GM12878 (cell line): ENCODE measurements at regions not wholly inside any gene's neighbourhood (a gene's known extent, or its start where the extent isn't known, plus 50 kb on each side); places are given as distances from the start of the nearest gene placed in this dataset.

Source experiments
- ATAC-seq: fragments of 200-7000 bp; cut with Tn5 transposase; 3 replicates; pipeline ENCODE4 v1.9.1; 2020; ENCODE audit warnings: mild to moderate bottlenecking, moderate library complexity
- BruUV-seq: library from RNA; stranded (reverse); fragments of 400-500 nt; replicated peaks from 2 replicates; lab custom pipeline; 2021; lab: Mats Ljungman, UMichigan
- CTCF ChIA-PET: fragments of 300-600 bp; sonication (Branson Sonifier 250); formaldehyde crosslinking; extraction: SDS; loops from one replicate; lab custom pipeline; 2021; ENCODE audit warnings: inconsistent platforms; lab: Yijun Ruan, JAX
- POLR2A ChIA-PET: fragments of 350-600 bp; formaldehyde crosslinking; extraction: SDS; loops from one replicate; lab custom pipeline; 2021; ENCODE audit warnings: inconsistent platforms; lab: Charles Lee
- RAD21 ChIA-PET: fragments of 300-600 bp; sonication (Branson Sonifier 250); formaldehyde crosslinking; loops from one replicate; lab custom pipeline; 2023; ENCODE audit warnings: antibody characterized with exemption; ENCODE audit not compliant: unreplicated experiment; lab: Charles Lee
- SMC1A ChIA-PET: fragments of 300-600 bp; sonication (Branson Sonifier 250); formaldehyde crosslinking; loops from one replicate; lab custom pipeline; 2023; ENCODE audit not compliant: unreplicated experiment, uncharacterized antibody; lab: Charles Lee
- DNase-seq: peaks from one replicate; pipeline ENCODE4 v3.0.0-alpha.2; 2011; ENCODE audit warnings: low read depth, low spot score
- FAIRE-seq: peaks from 3 replicates; lab custom pipeline; 2011; peaks lifted over from hg19 to GRCh38; lab: Jason Lieb, UNC
- H2AFZ ChIP-seq: 2 replicates; pipeline ENCODE4 v1.6.0; 2011; ENCODE audit warnings: low read depth, low read length, control low read depth; ENCODE audit not compliant: control insufficient read depth
- H3K27ac ChIP-seq: 2 replicates; pipeline ENCODE4 v1.5.1; 2011; ENCODE audit warnings: control low read depth; ENCODE audit not compliant: control insufficient read depth, insufficient read depth
- H3K27me3 ChIP-seq, 2 experiments: replicated peaks in 1 of 2; 2 replicates each; pipeline versions ENCODE4 v1.6.0 to v1.6.1; 2011; ENCODE audit warnings: low read length in 1 of 2; ENCODE audit not compliant: control insufficient read depth in 2 of 2, insufficient read depth in 2 of 2
- H3K36me3 ChIP-seq, 2 experiments: 2 replicates each; pipeline ENCODE4 v1.5.1; 2011; ENCODE audit warnings: low read length in 1 of 2; ENCODE audit not compliant: control insufficient read depth in 2 of 2, insufficient read depth in 2 of 2
- H3K4me1 ChIP-seq: 2 replicates; pipeline ENCODE4 v1.6.1; 2011; ENCODE audit warnings: mild to moderate bottlenecking, low read length, moderate library complexity, mixed read lengths; ENCODE audit not compliant: control insufficient read depth, insufficient read depth
- H3K4me2 ChIP-seq: 2 replicates; pipeline ENCODE4 v1.6.0; 2011; ENCODE audit warnings: control low read depth; ENCODE audit not compliant: control insufficient read depth, insufficient read depth
- H3K4me3 ChIP-seq: fragments of 200-600 bp; sonication (generic); 2 replicates; pipeline ENCODE4 v1.5.1; 2016
- H3K79me2 ChIP-seq: 2 replicates; pipeline ENCODE4 v1.6.0; 2011; ENCODE audit warnings: low read length; ENCODE audit not compliant: control insufficient read depth, insufficient read depth
- H3K9ac ChIP-seq: 2 replicates; pipeline ENCODE4 v1.8.0; 2011; ENCODE audit warnings: low read length, control low read depth, mixed read lengths; ENCODE audit not compliant: control insufficient read depth, insufficient read depth
- H3K9me3 ChIP-seq: replicated peaks from 3 replicates; pipeline ENCODE4 v1.5.1; 2011; ENCODE audit warnings: mild to moderate bottlenecking, low read length; ENCODE audit not compliant: control insufficient read depth, insufficient read depth
- H4K20me1 ChIP-seq: 2 replicates; pipeline ENCODE4 v1.6.0; 2011; ENCODE audit not compliant: control insufficient read depth, insufficient read depth
- CBFB ChIP-seq: IDR thresholded peaks from 2 replicates; pipeline ENCODE4 v1.6.1; 2016; ENCODE audit warnings: antibody characterized with exemption, low read depth
- CHD4 ChIP-seq: fragments of 200-600 bp; sonication (generic); IDR thresholded peaks from 2 replicates; pipeline ENCODE4 v1.6.1; 2016; ENCODE audit warnings: mild to moderate bottlenecking
- EED ChIP-seq: sonication (generic); IDR thresholded peaks from 2 replicates; pipeline ENCODE4 v1.6.1; 2016; ENCODE audit warnings: antibody characterized with exemption, low read depth
- MEF2A ChIP-seq: IDR thresholded peaks from 2 replicates; pipeline ENCODE4 v1.6.1; 2011; ENCODE audit warnings: low read depth, mild to moderate bottlenecking, low read length, moderate library complexity; ENCODE audit not compliant: insufficient read depth
- PAX8 ChIP-seq: fragments of 450-650 bp; IDR thresholded peaks from 2 replicates; pipeline ENCODE4 v1.6.1; 2017; ENCODE audit warnings: mild to moderate bottlenecking, moderate library complexity
- POLR2AphosphoS2 ChIP-seq: IDR thresholded peaks from 2 replicates; pipeline ENCODE4 v1.6.1; 2011; ENCODE audit warnings: low read depth, mild to moderate bottlenecking, low read length, improper control_type of control experiment, moderate library complexity
- RB1 ChIP-seq: fragments of 450-650 bp; formaldehyde crosslinking; IDR thresholded peaks from 2 replicates; pipeline ENCODE4 v1.6.1; 2017; ENCODE audit warnings: mild to moderate bottlenecking, borderline replicate concordance
- RFX5 ChIP-seq: IDR thresholded peaks from 2 replicates; pipeline ENCODE4 v1.6.1; 2011; ENCODE audit warnings: low read depth, low read length, improper control_type of control experiment
- SIX5 ChIP-seq: IDR thresholded peaks from 2 replicates; pipeline ENCODE4 v1.6.1; 2011; ENCODE audit warnings: mild to moderate bottlenecking, low read depth, low read length, moderate library complexity; ENCODE audit not compliant: severe bottlenecking
- SKIL ChIP-seq: fragments of 450-650 bp; IDR thresholded peaks from 2 replicates; pipeline ENCODE4 v1.6.1; 2017; ENCODE audit warnings: mild to moderate bottlenecking, low read depth, inconsistent platforms; ENCODE audit not compliant: poor library complexity, severe bottlenecking
- STAT1 ChIP-seq: fragments of 450-650 bp; conservative IDR thresholded peaks from 2 replicates; pipeline ENCODE4 v1.6.1; 2014; ENCODE audit warnings: antibody characterized with exemption, mild to moderate bottlenecking
- YBX1 ChIP-seq: fragments of 450-650 bp; IDR thresholded peaks from 2 replicates; pipeline ENCODE4 v1.6.1; 2016; ENCODE audit warnings: antibody characterized with exemption
- YY1 ChIP-seq: IDR thresholded peaks from 2 replicates; pipeline ENCODE4 v1.6.1; 2011; ENCODE audit warnings: low read depth, mild to moderate bottlenecking, low read length
- WGBS: methylation state at CpG from one replicate; pipeline ENCODE4 v1.1.6; 2016; ENCODE audit warnings: low lambda C conversion rate; ENCODE audit not compliant: insufficient replicate concordance, insufficient coverage; ENCODE audit errors: missing lambda C conversion rate; 5-methylcytosine and 5-hydroxymethylcytosine counted together
- in situ Hi-C: fragments of 300-500 bp; cut with MboI; formaldehyde crosslinking; loops from 9 replicates; pipeline ENCODE4 v1.14.3; 2018; ENCODE audit warnings: mixed read lengths
- intact Hi-C: fragments of 100-400 bp; cut with micrococcal nuclease; formaldehyde crosslinking; loops from one replicate; pipeline ENCODE4 v1.14.2; 2022; ENCODE audit not compliant: unreplicated experiment
- TF ChIP-seq, protein P1 (sequence below): IDR thresholded peaks from 2 replicates; pipeline ENCODE4 v1.6.1; 2011; ENCODE audit warnings: low read depth, mild to moderate bottlenecking, low read length, moderate library complexity, borderline replicate concordance; ENCODE audit errors: extremely low read depth
- TF ChIP-seq, protein P2 (sequence below): fragments of 450-650 bp; formaldehyde crosslinking; IDR thresholded peaks from 2 replicates; pipeline ENCODE4 v1.4.0; 2022; ENCODE audit warnings: mild to moderate bottlenecking, moderate library complexity

DNA sequence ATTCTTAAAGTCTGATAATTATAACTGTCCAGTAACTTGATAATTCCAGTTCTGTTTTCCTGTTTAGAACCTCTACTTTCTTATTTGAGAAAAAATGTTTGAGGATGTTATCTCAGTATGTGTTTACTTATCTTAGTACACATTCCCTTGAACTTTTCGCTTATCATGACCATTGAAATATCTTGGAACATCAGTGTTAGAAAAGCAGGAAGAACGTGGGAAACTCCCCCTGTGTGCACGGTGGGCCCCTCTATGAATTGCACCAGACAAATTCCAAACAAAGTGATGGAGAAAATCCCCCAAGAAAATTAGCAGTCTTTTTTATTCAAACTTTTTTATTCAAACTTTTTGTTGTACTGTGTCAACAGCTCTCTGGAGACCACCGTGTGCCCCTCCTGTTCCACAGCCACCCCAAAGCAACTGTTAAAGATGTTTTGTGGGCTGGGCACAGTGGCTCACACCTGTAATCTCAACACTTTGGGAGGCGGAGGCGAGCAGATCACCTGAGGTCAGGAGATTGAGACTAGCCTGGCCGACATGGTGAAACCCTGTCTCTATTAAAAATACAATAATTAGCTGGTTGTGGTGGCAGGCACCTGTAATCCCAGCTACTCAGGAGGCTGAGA lies 78.3 kb upstream of the PEG3 start (continued):
- TF ChIP-seq CBFB: no peak
- TF ChIP-seq MEF2A: no peak
- TF ChIP-seq CHD4: no peak
- no peak for TF ChIP-seq EED
- no peak for TF ChIP-seq STAT1
- TF ChIP-seq SIX5: no peak
- TF ChIP-seq, protein P1, sequence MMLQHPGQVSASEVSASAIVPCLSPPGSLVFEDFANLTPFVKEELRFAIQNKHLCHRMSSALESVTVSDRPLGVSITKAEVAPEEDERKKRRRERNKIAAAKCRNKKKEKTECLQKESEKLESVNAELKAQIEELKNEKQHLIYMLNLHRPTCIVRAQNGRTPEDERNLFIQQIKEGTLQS: no peak

DNA sequence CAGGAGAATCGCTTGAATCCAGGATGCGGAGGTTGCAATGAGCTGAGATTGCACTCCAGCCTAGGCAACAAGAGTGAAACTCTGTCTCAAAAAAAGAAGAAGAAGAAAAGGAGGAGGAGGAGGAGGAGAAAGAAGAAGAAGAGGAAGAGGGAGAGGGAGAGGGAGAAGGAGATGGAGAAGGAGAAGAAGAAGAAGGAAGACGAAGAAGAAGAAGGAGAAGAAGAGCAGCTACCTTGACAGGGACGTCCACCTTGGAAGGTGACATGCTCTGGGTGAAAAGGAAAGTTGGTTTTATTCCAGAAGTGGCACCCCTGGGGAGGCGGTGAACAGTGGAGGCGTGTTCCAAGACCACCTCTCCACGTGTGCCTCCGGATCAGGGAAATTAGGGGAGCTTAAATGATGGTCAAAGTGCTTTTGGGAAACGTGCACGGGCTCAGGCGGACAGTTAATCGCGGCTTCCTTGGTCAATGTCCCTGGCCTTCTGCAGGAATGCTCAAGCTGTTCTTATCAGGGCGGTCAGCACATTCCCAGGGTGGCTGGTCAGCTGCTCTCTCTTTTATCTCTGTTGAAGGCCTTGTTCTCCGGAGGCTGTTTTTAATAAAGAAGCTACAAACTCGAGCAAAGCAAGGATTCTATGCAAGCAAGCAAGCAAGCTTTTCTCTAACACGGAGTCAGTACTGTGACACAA lies 78.9 kb upstream of the PEG3 start:
- no peak overlapping the region for H3K9ac ChIP-seq
- intact Hi-C loops: no loop called here
- no peaks in the 10 kb centered on the region; the same call in 2 of the 3 replicates for H3K9me3 ChIP-seq
- H3K79me2 ChIP-seq: no peaks in the 10 kb centered on the region
- no peaks in the 10 kb centered on the region for H3K27me3 ChIP-seq
- no peaks in the 10 kb centered on the region for H3K4me1 ChIP-seq
- no peak overlapping the region for H2AFZ ChIP-seq
- H3K36me3 ChIP-seq: no peaks in the 10 kb centered on the region
- H3K4me2 ChIP-seq: no peak overlapping the region
- H3K27ac ChIP-seq: no peak overlapping the region
- FAIRE-seq (no peak), DNase-seq (no peak), ATAC-seq (no peak)
- in situ Hi-C loops: no loop called here
- ChIA-PET CTCF (no interaction called here), POLR2A (no interaction called here), RAD21 (no interaction called here), SMC1A (no interaction called here)
- no peaks in the 10 kb centered on the region for H4K20me1 ChIP-seq
- BruUV-seq: no TSS peak
- no peak overlapping the region for H3K4me3 ChIP-seq
- WGBS: 29% methylated on average over 17 of the region's 17 CpGs
- TF ChIP-seq, protein P2, sequence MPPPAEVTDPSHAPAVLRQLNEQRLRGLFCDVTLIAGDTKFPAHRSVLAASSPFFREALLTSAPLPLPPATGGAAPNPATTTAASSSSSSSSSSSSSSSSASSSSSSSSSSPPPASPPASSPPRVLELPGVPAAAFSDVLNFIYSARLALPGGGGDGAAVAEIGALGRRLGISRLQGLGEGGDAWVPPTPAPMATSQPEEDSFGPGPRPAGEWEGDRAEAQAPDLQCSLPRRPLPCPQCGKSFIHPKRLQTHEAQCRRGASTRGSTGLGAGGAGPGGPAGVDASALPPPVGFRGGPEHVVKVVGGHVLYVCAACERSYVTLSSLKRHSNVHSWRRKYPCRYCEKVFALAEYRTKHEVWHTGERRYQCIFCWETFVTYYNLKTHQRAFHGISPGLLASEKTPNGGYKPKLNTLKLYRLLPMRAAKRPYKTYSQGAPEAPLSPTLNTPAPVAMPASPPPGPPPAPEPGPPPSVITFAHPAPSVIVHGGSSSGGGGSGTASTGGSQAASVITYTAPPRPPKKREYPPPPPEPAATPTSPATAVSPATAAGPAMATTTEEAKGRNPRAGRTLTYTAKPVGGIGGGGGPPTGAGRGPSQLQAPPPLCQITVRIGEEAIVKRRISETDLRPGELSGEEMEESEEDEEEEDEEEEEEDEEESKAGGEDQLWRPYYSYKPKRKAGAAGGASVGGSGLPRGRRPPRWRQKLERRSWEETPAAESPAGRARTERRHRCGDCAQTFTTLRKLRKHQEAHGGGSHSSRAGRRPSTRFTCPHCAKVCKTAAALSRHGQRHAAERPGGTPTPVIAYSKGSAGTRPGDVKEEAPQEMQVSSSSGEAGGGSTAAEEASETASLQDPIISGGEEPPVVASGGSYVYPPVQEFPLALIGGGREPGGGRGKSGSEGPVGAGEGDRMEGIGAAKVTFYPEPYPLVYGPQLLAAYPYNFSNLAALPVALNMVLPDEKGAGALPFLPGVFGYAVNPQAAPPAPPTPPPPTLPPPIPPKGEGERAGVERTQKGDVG (CRISPR knock-in tag): no peak
- TF ChIP-seq SKIL (no peak), PAX8 (no peak), RB1 (no peak), YBX1 (no peak), POLR2AphosphoS2 (no peak), MEF2A (no peak), YY1 (no peak), RFX5 (no peak)
